ENCODE measurements at regions not wholly inside any gene's neighbourhood (a gene's known extent, or its start where the extent isn't known, plus 50 kb on each side); places are given as distances from the start of the nearest gene placed in this dataset.

GRCh38 chrX:103158317-103158621 lies 56.6 kb upstream of the BEX4 start:
- H3K27me3 ChIP-seq (ENCODE audit: control insufficient read depth in 3 of 3, insufficient read depth in 3 of 3, low read length in 3 of 3), result no peaks in the 10 kb centered on the region
- no peaks in the 10 kb centered on the region for H3K36me3 ChIP-seq (ENCODE audit: control insufficient read depth in 3 of 3, insufficient read depth in 2 of 3, low read depth in 1 of 3, low read length in 3 of 3)
- H3K4me1 ChIP-seq (ENCODE audit: control insufficient read depth in 3 of 3, insufficient read depth in 2 of 3, low read depth in 1 of 3, low read length in 2 of 3), result no peaks in the 10 kb centered on the region
- H3K9me3 ChIP-seq (ENCODE audit: control insufficient read depth in 2 of 2, insufficient read depth in 1 of 2, low read depth in 1 of 2, low read length in 1 of 2), result no peaks in the 10 kb centered on the region
- no peak overlapping the region for H3K27ac ChIP-seq (ENCODE audit: low read depth in 1 of 3, low read length in 2 of 3)
- WGBS, 3 donors, result 25 to 30% (median 25%) methylated on average over 4 of the region's 4 CpGs
- no peak for FAIRE-seq
- H3K4me3 ChIP-seq (ENCODE audit: low read depth in 1 of 3, low read length in 3 of 3), result no peak overlapping the region
- no peak for DNase-seq

DNA sequence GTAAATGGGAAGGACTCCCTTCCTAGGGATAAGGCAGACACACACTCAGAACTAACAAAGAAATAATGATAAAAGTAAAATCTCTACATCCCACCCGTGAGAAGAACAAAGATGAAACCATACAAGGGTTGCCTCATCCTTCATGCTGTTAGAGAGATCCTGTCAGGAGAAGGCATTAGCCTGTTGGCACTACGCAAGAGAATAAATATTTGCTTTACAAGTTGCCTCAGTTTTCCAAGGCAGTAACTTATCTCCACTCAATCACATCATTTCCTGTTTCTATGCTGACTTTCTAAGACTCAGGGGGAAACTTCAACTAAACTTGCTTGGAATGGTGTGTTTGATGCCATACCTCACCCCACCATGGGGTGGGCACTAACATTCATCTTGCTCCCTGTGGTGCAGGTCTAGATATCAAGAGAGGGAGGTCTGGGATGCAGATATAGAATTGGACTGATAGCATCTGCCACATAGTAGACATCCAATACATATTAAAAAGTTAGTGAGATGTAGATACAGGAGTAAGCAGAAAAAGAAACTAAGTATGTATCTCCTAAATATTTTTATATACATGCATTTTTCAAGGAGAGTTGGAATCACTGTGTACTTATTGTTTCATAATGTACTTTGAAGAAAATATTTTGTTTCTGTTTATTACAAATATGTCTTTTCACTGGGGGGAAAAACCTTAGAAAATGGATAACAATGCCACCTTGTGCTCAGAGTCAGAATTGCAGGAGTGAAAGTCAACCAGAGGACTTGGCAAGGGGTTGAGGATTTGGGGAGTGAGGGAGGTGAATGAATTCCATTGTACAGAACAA lies 57.2 kb upstream of the BEX4 start:
- WGBS, 3 donors, result 35 to 68% (median 55%) methylated on average over 2 of the region's 2 CpGs
- Histone ChIP-seq H3K4me3 (ENCODE audit: low read depth in 1 of 3, low read length in 3 of 3) (no peak overlapping the region), H3K4me1 (ENCODE audit: control insufficient read depth in 3 of 3, insufficient read depth in 2 of 3, low read depth in 1 of 3, low read length in 2 of 3) (no peaks in the 10 kb centered on the region), H3K27me3 (ENCODE audit: control insufficient read depth in 3 of 3, insufficient read depth in 3 of 3, low read length in 3 of 3) (no peaks in the 10 kb centered on the region), H3K9me3 (ENCODE audit: control insufficient read depth in 2 of 2, insufficient read depth in 1 of 2, low read depth in 1 of 2, low read length in 1 of 2) (no peaks in the 10 kb centered on the region), H3K36me3 (ENCODE audit: control insufficient read depth in 3 of 3, insufficient read depth in 2 of 3, low read depth in 1 of 3, low read length in 3 of 3) (no peaks in the 10 kb centered on the region), H3K27ac (ENCODE audit: low read depth in 1 of 3, low read length in 2 of 3) (no peak overlapping the region)
- no peak for FAIRE-seq
- DNase-seq, result peak; percentile 7 to 31

- FAIRE-seq, result no peak
- WGBS, 3 donors, result 82 to 92% (median 88%) methylated on average over 1 of the region's 1 CpG
- Histone ChIP-seq H3K4me3 (ENCODE audit: low read depth in 1 of 3, low read length in 3 of 3) (no peak overlapping the region), H3K27me3 (ENCODE audit: control insufficient read depth in 3 of 3, insufficient read depth in 3 of 3, low read length in 3 of 3) (no peaks in the 10 kb centered on the region), H3K36me3 (ENCODE audit: control insufficient read depth in 3 of 3, insufficient read depth in 2 of 3, low read depth in 1 of 3, low read length in 3 of 3) (no peaks in the 10 kb centered on the region), H3K9me3 (ENCODE audit: control insufficient read depth in 2 of 2, insufficient read depth in 1 of 2, low read depth in 1 of 2, low read length in 1 of 2) (no peaks in the 10 kb centered on the region), H3K4me1 (ENCODE audit: control insufficient read depth in 3 of 3, insufficient read depth in 2 of 3, low read depth in 1 of 3, low read length in 2 of 3) (no peaks in the 10 kb centered on the region), H3K27ac (ENCODE audit: low read depth in 1 of 3, low read length in 2 of 3) (no peak overlapping the region)
- DNase-seq, result no peak
These were observed 59.7 kb upstream of the BEX4 start for GRCh38 chrX:103155201-103155600.

DNA sequence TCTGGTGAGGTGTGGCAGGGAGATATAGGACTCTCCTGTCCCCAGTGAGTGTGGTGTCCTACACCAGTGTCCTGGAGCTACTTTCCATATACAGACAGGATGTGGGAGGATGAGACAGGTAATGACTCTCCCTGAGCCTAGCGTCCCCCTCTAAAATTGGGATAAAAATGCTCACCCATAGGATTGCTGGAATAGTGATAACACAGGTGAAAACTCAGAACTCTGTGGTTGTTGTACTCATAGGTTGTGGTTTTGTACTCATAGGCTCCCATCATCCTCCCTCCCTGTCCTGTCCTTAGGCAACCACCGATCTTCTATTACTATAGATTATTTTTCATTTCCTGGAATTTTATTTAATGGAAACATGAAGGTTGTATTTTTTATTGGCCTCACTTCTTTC lies 60.7 kb upstream of the NXF3 start:
- Histone ChIP-seq H3K27ac (ENCODE audit: low read depth in 1 of 3, low read length in 2 of 3) (no peak overlapping the region), H3K36me3 (ENCODE audit: control insufficient read depth in 3 of 3, insufficient read depth in 2 of 3, low read depth in 1 of 3, low read length in 3 of 3) (no peaks in the 10 kb centered on the region), H3K9me3 (ENCODE audit: control insufficient read depth in 2 of 2, insufficient read depth in 1 of 2, low read depth in 1 of 2, low read length in 1 of 2) (no peaks in the 10 kb centered on the region), H3K27me3 (ENCODE audit: control insufficient read depth in 3 of 3, insufficient read depth in 3 of 3, low read length in 3 of 3) (no peaks in the 10 kb centered on the region), H3K4me1 (ENCODE audit: control insufficient read depth in 3 of 3, insufficient read depth in 2 of 3, low read depth in 1 of 3, low read length in 2 of 3) (no peaks in the 10 kb centered on the region), H3K4me3 (ENCODE audit: low read depth in 1 of 3, low read length in 3 of 3) (no peak overlapping the region)
- DNase-seq (no peak), FAIRE-seq (no peak)
- WGBS, 3 donors, result 66 to 90% (median 84%) methylated on average over 2 of the region's 2 CpGs

DNA sequence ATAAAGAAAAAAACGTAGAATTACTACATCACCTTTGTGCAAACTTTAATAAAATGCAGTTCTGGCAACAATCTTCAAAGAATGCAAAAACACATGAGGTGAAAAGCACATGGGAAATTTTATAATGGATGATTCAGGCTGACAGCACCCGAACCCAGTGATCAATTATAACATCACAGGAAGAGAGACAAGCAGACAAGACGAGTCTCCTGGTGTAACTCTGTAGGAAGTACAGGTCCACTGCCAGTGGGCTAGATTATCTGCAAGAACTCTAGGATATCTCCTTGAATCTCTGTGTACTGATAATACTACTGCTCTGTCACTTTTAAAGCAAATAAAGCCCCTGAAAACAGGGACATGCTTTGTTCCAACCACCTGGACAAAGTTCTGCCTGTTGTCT lies 58.9 kb upstream of the NXF3 start:
- H3K4me3 ChIP-seq (ENCODE audit: low read depth in 1 of 3, low read length in 3 of 3), result no peak overlapping the region
- H3K4me1 ChIP-seq (ENCODE audit: control insufficient read depth in 3 of 3, insufficient read depth in 2 of 3, low read depth in 1 of 3, low read length in 2 of 3), result no peaks in the 10 kb centered on the region
- no peaks in the 10 kb centered on the region for H3K9me3 ChIP-seq (ENCODE audit: control insufficient read depth in 2 of 2, insufficient read depth in 1 of 2, low read depth in 1 of 2, low read length in 1 of 2)
- FAIRE-seq, result no peak
- H3K27me3 ChIP-seq (ENCODE audit: control insufficient read depth in 3 of 3, insufficient read depth in 3 of 3, low read length in 3 of 3), result no peaks in the 10 kb centered on the region
- no peak overlapping the region for H3K27ac ChIP-seq (ENCODE audit: low read depth in 1 of 3, low read length in 2 of 3)
- WGBS, 3 donors, result 18 to 42% (median 22%) methylated on average over 3 of the region's 3 CpGs
- H3K36me3 ChIP-seq (ENCODE audit: control insufficient read depth in 3 of 3, insufficient read depth in 2 of 3, low read depth in 1 of 3, low read length in 3 of 3), result no peaks in the 10 kb centered on the region
- DNase-seq, result no peak

DNA sequence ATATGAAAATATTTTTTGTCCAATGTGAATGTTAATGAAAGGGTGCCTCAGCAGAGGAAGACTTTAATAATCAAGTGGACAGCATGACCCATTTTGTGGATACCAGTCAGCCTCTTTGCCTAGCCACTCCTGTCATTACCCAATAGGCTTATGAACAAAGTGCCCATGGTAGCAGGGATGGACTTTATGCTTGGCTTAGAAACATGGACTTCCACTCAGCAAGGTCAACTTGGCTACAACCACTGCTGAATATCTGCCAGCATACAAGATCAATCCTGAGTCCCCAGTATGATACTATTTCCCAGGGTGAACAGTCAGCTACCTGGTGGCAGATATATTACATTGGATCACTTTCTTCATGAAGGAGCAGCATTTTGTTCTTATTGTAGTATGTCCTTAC lies 56.7 kb upstream of the NXF3 start:
- Histone ChIP-seq H3K9me3 (ENCODE audit: control insufficient read depth in 2 of 2, insufficient read depth in 1 of 2, low read depth in 1 of 2, low read length in 1 of 2) (no peaks in the 10 kb centered on the region), H3K27ac (ENCODE audit: low read depth in 1 of 3, low read length in 2 of 3) (no peak overlapping the region), H3K36me3 (ENCODE audit: control insufficient read depth in 3 of 3, insufficient read depth in 2 of 3, low read depth in 1 of 3, low read length in 3 of 3) (no peaks in the 10 kb centered on the region), H3K4me3 (ENCODE audit: low read depth in 1 of 3, low read length in 3 of 3) (no peak overlapping the region), H3K27me3 (ENCODE audit: control insufficient read depth in 3 of 3, insufficient read depth in 3 of 3, low read length in 3 of 3) (no peaks in the 10 kb centered on the region), H3K4me1 (ENCODE audit: control insufficient read depth in 3 of 3, insufficient read depth in 2 of 3, low read depth in 1 of 3, low read length in 2 of 3) (no peaks in the 10 kb centered on the region)
- FAIRE-seq (no peak), DNase-seq (no peak)

DNA sequence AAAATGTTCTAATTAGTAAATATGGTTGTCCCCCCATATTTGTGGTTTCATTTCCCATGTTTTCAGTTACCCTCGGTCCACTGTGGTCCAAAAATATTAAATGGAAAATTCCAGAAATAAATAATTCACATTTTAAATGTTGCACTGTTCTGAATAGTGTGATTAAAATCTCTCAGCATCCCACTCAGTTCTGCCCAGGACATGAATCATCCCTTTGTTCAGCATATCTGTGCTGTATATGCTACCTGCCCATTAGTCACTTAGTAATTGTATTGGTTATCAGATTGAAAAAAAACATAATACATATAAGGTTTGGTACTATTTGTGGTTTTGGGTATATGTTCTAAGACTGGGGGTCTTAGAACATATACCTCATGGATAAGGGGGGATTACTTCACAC lies 55.1 kb upstream of the NXF3 start:
- DNase-seq (no peak), FAIRE-seq (no peak)
- Histone ChIP-seq H3K9me3 (ENCODE audit: control insufficient read depth in 2 of 2, insufficient read depth in 1 of 2, low read depth in 1 of 2, low read length in 1 of 2) (no peaks in the 10 kb centered on the region), H3K4me1 (ENCODE audit: control insufficient read depth in 3 of 3, insufficient read depth in 2 of 3, low read depth in 1 of 3, low read length in 2 of 3) (no peaks in the 10 kb centered on the region), H3K36me3 (ENCODE audit: control insufficient read depth in 3 of 3, insufficient read depth in 2 of 3, low read depth in 1 of 3, low read length in 3 of 3) (no peaks in the 10 kb centered on the region), H3K27ac (ENCODE audit: low read depth in 1 of 3, low read length in 2 of 3) (no peak overlapping the region), H3K27me3 (ENCODE audit: control insufficient read depth in 3 of 3, insufficient read depth in 3 of 3, low read length in 3 of 3) (no peaks in the 10 kb centered on the region), H3K4me3 (ENCODE audit: low read depth in 1 of 3, low read length in 3 of 3) (no peak overlapping the region)
- WGBS, 3 donors, result 46 to 95% (median 88%) methylated on average over 1 of the region's 1 CpG
